ENCODE measurements at regions not wholly inside any gene's neighbourhood (a gene's known extent, or its start where the extent isn't known, plus 50 kb on each side); places are given as distances from the start of the nearest gene placed in this dataset.

GRCh38 chr9:79001012-79001411 lies 570.8 kb upstream of the TLE4 start:
- TF ChIP-seq, protein P1, sequence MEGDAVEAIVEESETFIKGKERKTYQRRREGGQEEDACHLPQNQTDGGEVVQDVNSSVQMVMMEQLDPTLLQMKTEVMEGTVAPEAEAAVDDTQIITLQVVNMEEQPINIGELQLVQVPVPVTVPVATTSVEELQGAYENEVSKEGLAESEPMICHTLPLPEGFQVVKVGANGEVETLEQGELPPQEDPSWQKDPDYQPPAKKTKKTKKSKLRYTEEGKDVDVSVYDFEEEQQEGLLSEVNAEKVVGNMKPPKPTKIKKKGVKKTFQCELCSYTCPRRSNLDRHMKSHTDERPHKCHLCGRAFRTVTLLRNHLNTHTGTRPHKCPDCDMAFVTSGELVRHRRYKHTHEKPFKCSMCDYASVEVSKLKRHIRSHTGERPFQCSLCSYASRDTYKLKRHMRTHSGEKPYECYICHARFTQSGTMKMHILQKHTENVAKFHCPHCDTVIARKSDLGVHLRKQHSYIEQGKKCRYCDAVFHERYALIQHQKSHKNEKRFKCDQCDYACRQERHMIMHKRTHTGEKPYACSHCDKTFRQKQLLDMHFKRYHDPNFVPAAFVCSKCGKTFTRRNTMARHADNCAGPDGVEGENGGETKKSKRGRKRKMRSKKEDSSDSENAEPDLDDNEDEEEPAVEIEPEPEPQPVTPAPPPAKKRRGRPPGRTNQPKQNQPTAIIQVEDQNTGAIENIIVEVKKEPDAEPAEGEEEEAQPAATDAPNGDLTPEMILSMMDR (IDR thresholded peaks at IDR 0.05) = no peak
- no peak for TF ChIP-seq POLR2A (IDR thresholded peaks at IDR 0.05)

All from thyroid gland (tissue), 4 donors.